ENCODE measurements at regions not wholly inside any gene's neighbourhood (a gene's known extent, or its start where the extent isn't known, plus 50 kb on each side); places are given as distances from the start of the nearest gene placed in this dataset.

GRCh38 chr18:10054366-10054765, 140.6 kb downstream of the VAPA start:
- Histone ChIP-seq H3K36me3 (ENCODE audit: low read depth) (no peaks in the 10 kb centered on the region), H3K4me3 (no peak overlapping the region), H3F3A (ENCODE audit: insufficient read depth, low read depth) (peaks cover 26% of the 10 kb centered on the region), H3K9me3 (ENCODE audit: insufficient read depth, low read depth) (no peaks in the 10 kb centered on the region), H4K20me1 (ENCODE audit: insufficient read depth) (no peaks in the 10 kb centered on the region), H2AFZ (no peak overlapping the region), H3K79me2 (ENCODE audit: low read depth) (no peaks in the 10 kb centered on the region), H3K4me2 (no peak overlapping the region), H3K4me1 (replicated peaks; ENCODE audit: insufficient read depth) (peaks cover 30% of the 10 kb centered on the region), H3K27me3 (ENCODE audit: insufficient read depth, low read depth) (no peaks in the 10 kb centered on the region), H3K27ac (no peak overlapping the region), H3K9me2 (ENCODE audit: insufficient read depth) (no peaks in the 10 kb centered on the region)
- intact Hi-C loops (cut with micrococcal nuclease; ENCODE audit: unreplicated experiment), result no loop called here
- POLR2A ChIA-PET (ENCODE audit: unreplicated experiment), result no interaction called here
- BruUV-seq (replicated peaks), result no TSS peak
- CTCF ChIA-PET, result no interaction called here
- TF ChIP-seq EZH2 (IDR thresholded peaks at IDR 0.05; ENCODE audit: low read depth) (no peak), CTCF (conservative IDR thresholded peaks at IDR 0.05) (no peak)
- no peak for DNase-seq

GRCh38 chr18:10055125-10055750, 141.4 kb downstream of the VAPA start:
- no peak overlapping the region for H3K4me3 ChIP-seq
- no peak for DNase-seq
- CTCF ChIA-PET, result no interaction called here
- H3K9me3 ChIP-seq (ENCODE audit: insufficient read depth, low read depth), result no peaks in the 10 kb centered on the region
- no peak overlapping the region for H3K27ac ChIP-seq
- no peaks in the 10 kb centered on the region for H4K20me1 ChIP-seq (ENCODE audit: insufficient read depth)
- TF ChIP-seq CTCF (conservative IDR thresholded peaks at IDR 0.05), result no peak
- no peak for TF ChIP-seq EZH2 (IDR thresholded peaks at IDR 0.05; ENCODE audit: low read depth)
- no peaks in the 10 kb centered on the region for H3K9me2 ChIP-seq (ENCODE audit: insufficient read depth)
- POLR2A ChIA-PET (ENCODE audit: unreplicated experiment), result no interaction called here
- H3K36me3 ChIP-seq (ENCODE audit: low read depth), result no peaks in the 10 kb centered on the region
- BruUV-seq (replicated peaks), result no TSS peak
- H2AFZ ChIP-seq, result no peak overlapping the region
- no peak overlapping the region for H3K4me2 ChIP-seq
- H3K4me1 ChIP-seq (replicated peaks; ENCODE audit: insufficient read depth), result peaks cover 35% of the 10 kb centered on the region
- H3K79me2 ChIP-seq (ENCODE audit: low read depth), result no peaks in the 10 kb centered on the region
- intact Hi-C loops (cut with micrococcal nuclease; ENCODE audit: unreplicated experiment), result no loop called here
- no peaks in the 10 kb centered on the region for H3K27me3 ChIP-seq (ENCODE audit: insufficient read depth, low read depth)
- H3F3A ChIP-seq (ENCODE audit: insufficient read depth, low read depth), result peaks cover 26% of the 10 kb centered on the region

- Histone ChIP-seq H3K27ac (no peak overlapping the region), H2AFZ (no peak overlapping the region), H3K4me3 (no peak overlapping the region), H3K36me3 (ENCODE audit: low read depth) (no peaks in the 10 kb centered on the region), H3K27me3 (ENCODE audit: insufficient read depth, low read depth) (no peaks in the 10 kb centered on the region), H3K9me2 (ENCODE audit: insufficient read depth) (no peaks in the 10 kb centered on the region), H3K4me1 (replicated peaks; ENCODE audit: insufficient read depth) (peaks cover 35% of the 10 kb centered on the region), H3K4me2 (no peak overlapping the region), H3F3A (ENCODE audit: insufficient read depth, low read depth) (peaks cover 26% of the 10 kb centered on the region), H4K20me1 (ENCODE audit: insufficient read depth) (no peaks in the 10 kb centered on the region), H3K79me2 (ENCODE audit: low read depth) (no peaks in the 10 kb centered on the region), H3K9me3 (ENCODE audit: insufficient read depth, low read depth) (no peaks in the 10 kb centered on the region)
- intact Hi-C loops (cut with micrococcal nuclease; ENCODE audit: unreplicated experiment), result no loop called here
- POLR2A ChIA-PET (ENCODE audit: unreplicated experiment), result no interaction called here
- BruUV-seq (replicated peaks), result no TSS peak
- no peak for DNase-seq
- CTCF ChIA-PET, result no interaction called here
- TF ChIP-seq EZH2 (IDR thresholded peaks at IDR 0.05; ENCODE audit: low read depth) (no peak), CTCF (conservative IDR thresholded peaks at IDR 0.05) (no peak)
These were observed 142.7 kb downstream of the VAPA start for GRCh38 chr18:10056506-10056905.
